ENCODE measurements at regions not wholly inside any gene's neighbourhood (a gene's known extent, or its start where the extent isn't known, plus 50 kb on each side); places are given as distances from the start of the nearest gene placed in this dataset.
"Not testable (repeated sequence)": the region's sequence is repeated elsewhere in the genome, so short reads cannot be mapped to it uniquely, and the experiment has no call there.

- Histone ChIP-seq H3K27ac (ENCODE audit: low read depth, low read length) (no peak overlapping the region), H3K9ac (ENCODE audit: low read length) (no peak overlapping the region), H3K27me3 (ENCODE audit: insufficient read depth, low read length) (no peaks in the 10 kb centered on the region), H3K4me3 (replicated peaks in 1 of 2; ENCODE audit: low read depth in 1 of 2, low read length in 2 of 2) (no peak overlapping the region), H3K9me3 (ENCODE audit: control insufficient read depth in 1 of 2, insufficient read depth in 1 of 2, low read depth in 1 of 2, low read length in 2 of 2) (no peaks in the 10 kb centered on the region), H3K4me1 (ENCODE audit: control insufficient read depth in 1 of 2, insufficient read depth in 2 of 2, low read length in 2 of 2) (peaks cover 0 to 7% of the 10 kb centered on the region in 2 experiments; a peak in 2 of 4 replicates), H3K9me2 (ENCODE audit: insufficient read depth) (no peaks in the 10 kb centered on the region), H4K20me1 (ENCODE audit: insufficient read depth) (no peaks in the 10 kb centered on the region), H2AFZ (ENCODE audit: low read depth, low read length, poor library complexity, severe bottlenecking) (no peak overlapping the region), H3K79me2 (ENCODE audit: insufficient read depth, low read length) (no peaks in the 10 kb centered on the region), H3K36me3 (ENCODE audit: control insufficient read depth in 1 of 2, insufficient read depth in 2 of 2, low read length in 2 of 2) (no peaks in the 10 kb centered on the region), H3K4me2 (ENCODE audit: low read length) (no peak overlapping the region)
- TF ChIP-seq, protein P1, sequence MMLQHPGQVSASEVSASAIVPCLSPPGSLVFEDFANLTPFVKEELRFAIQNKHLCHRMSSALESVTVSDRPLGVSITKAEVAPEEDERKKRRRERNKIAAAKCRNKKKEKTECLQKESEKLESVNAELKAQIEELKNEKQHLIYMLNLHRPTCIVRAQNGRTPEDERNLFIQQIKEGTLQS (IDR thresholded peaks at IDR 0.05), result no peak
- TF ChIP-seq MAX (IDR thresholded peaks at IDR 0.05), result no peak
- no peak for TF ChIP-seq SP1 (IDR thresholded peaks at IDR 0.05; ENCODE audit: low read depth)
- TF ChIP-seq JUND (IDR thresholded peaks at IDR 0.05), result no peak
- ChIA-PET CTCF (no interaction called here), POLR2A (no interaction called here), RAD21 (ENCODE audit: low non-redundant PET in 1 of 2, low total read pairs in 2 of 2, uncharacterized antibody in 2 of 2, unreplicated experiment in 2 of 2) (no interaction called here)
- no TSS peak for BruUV-seq (replicated peaks)
- intact Hi-C loops (cut with micrococcal nuclease), result no loop called here
- ATAC-seq (no peak), DNase-seq (ENCODE audit: low read depth, low spot score) (no peak)
These were observed 212.9 kb downstream of the SPATA31A6 start for GRCh38 chr9:42396318-42396717.

GRCh38 chr9:42397336-42397735, 213.9 kb downstream of the SPATA31A6 start:
- H2AFZ ChIP-seq (ENCODE audit: low read depth, low read length, poor library complexity, severe bottlenecking); H3K27me3 ChIP-seq (ENCODE audit: insufficient read depth, low read length); H3K9me2 ChIP-seq (ENCODE audit: insufficient read depth); H3K27ac ChIP-seq (ENCODE audit: low read depth, low read length); DNase-seq (ENCODE audit: low read depth, low spot score); H3K9me3 ChIP-seq (ENCODE audit: control insufficient read depth in 1 of 2, insufficient read depth in 1 of 2, low read depth in 1 of 2, low read length in 2 of 2); H3K36me3 ChIP-seq (ENCODE audit: control insufficient read depth in 1 of 2, insufficient read depth in 2 of 2, low read length in 2 of 2); H3K4me2 ChIP-seq (ENCODE audit: low read length); intact Hi-C loops (cut with micrococcal nuclease); H3K4me1 ChIP-seq (ENCODE audit: control insufficient read depth in 1 of 2, insufficient read depth in 2 of 2, low read length in 2 of 2); POLR2A ChIA-PET; H3K4me3 ChIP-seq (replicated peaks in 1 of 2; ENCODE audit: low read depth in 1 of 2, low read length in 2 of 2); BruUV-seq (replicated peaks); CTCF ChIA-PET; RAD21 ChIA-PET (ENCODE audit: low non-redundant PET in 1 of 2, low total read pairs in 2 of 2, uncharacterized antibody in 2 of 2, unreplicated experiment in 2 of 2); H3K79me2 ChIP-seq (ENCODE audit: insufficient read depth, low read length); H4K20me1 ChIP-seq (ENCODE audit: insufficient read depth); H3K9ac ChIP-seq (ENCODE audit: low read length): not testable (repeated sequence)
- 0 out of 2 replicates have a peak, but pooled peaks have one; percentile 36 for ATAC-seq

- H3K79me2 ChIP-seq (ENCODE audit: insufficient read depth, low read length); POLR2A ChIA-PET; H3K27ac ChIP-seq (ENCODE audit: low read depth, low read length); DNase-seq (ENCODE audit: low read depth, low spot score); H3K27me3 ChIP-seq (ENCODE audit: insufficient read depth, low read length); H4K20me1 ChIP-seq (ENCODE audit: insufficient read depth); H2AFZ ChIP-seq (ENCODE audit: low read depth, low read length, poor library complexity, severe bottlenecking); RAD21 ChIA-PET (ENCODE audit: low non-redundant PET in 1 of 2, low total read pairs in 2 of 2, uncharacterized antibody in 2 of 2, unreplicated experiment in 2 of 2); H3K9me3 ChIP-seq (ENCODE audit: control insufficient read depth in 1 of 2, insufficient read depth in 1 of 2, low read depth in 1 of 2, low read length in 2 of 2); H3K9ac ChIP-seq (ENCODE audit: low read length); H3K4me2 ChIP-seq (ENCODE audit: low read length); BruUV-seq (replicated peaks); H3K4me1 ChIP-seq (ENCODE audit: control insufficient read depth in 1 of 2, insufficient read depth in 2 of 2, low read length in 2 of 2); intact Hi-C loops (cut with micrococcal nuclease); H3K4me3 ChIP-seq (replicated peaks in 1 of 2; ENCODE audit: low read depth in 1 of 2, low read length in 2 of 2); H3K36me3 ChIP-seq (ENCODE audit: control insufficient read depth in 1 of 2, insufficient read depth in 2 of 2, low read length in 2 of 2); CTCF ChIA-PET; H3K9me2 ChIP-seq (ENCODE audit: insufficient read depth); ATAC-seq: not testable (repeated sequence)
These were observed 219.5 kb downstream of the SPATA31A6 start for GRCh38 chr9:42402919-42403318.

- H3K27me3 ChIP-seq (ENCODE audit: insufficient read depth, low read length); BruUV-seq (replicated peaks); DNase-seq (ENCODE audit: low read depth, low spot score); H3K27ac ChIP-seq (ENCODE audit: low read depth, low read length); H3K4me2 ChIP-seq (ENCODE audit: low read length); ATAC-seq; H4K20me1 ChIP-seq (ENCODE audit: insufficient read depth); H3K9me3 ChIP-seq (ENCODE audit: control insufficient read depth in 1 of 2, insufficient read depth in 1 of 2, low read depth in 1 of 2, low read length in 2 of 2); H3K4me3 ChIP-seq (replicated peaks in 1 of 2; ENCODE audit: low read depth in 1 of 2, low read length in 2 of 2); H3K36me3 ChIP-seq (ENCODE audit: control insufficient read depth in 1 of 2, insufficient read depth in 2 of 2, low read length in 2 of 2); H3K79me2 ChIP-seq (ENCODE audit: insufficient read depth, low read length); H3K4me1 ChIP-seq (ENCODE audit: control insufficient read depth in 1 of 2, insufficient read depth in 2 of 2, low read length in 2 of 2); H3K9ac ChIP-seq (ENCODE audit: low read length); intact Hi-C loops (cut with micrococcal nuclease); H2AFZ ChIP-seq (ENCODE audit: low read depth, low read length, poor library complexity, severe bottlenecking); CTCF ChIA-PET; H3K9me2 ChIP-seq (ENCODE audit: insufficient read depth); POLR2A ChIA-PET; RAD21 ChIA-PET (ENCODE audit: low non-redundant PET in 1 of 2, low total read pairs in 2 of 2, uncharacterized antibody in 2 of 2, unreplicated experiment in 2 of 2): not testable (repeated sequence)
These were observed 226.1 kb downstream of the SPATA31A6 start for GRCh38 chr9:42409581-42409980.

Measured in HCT116 (cell line).